ENCODE measurements at regions not wholly inside any gene's neighbourhood (a gene's known extent, or its start where the extent isn't known, plus 50 kb on each side); places are given as distances from the start of the nearest gene placed in this dataset.

- TF ChIP-seq BACH2 (CRISPR knock-in tag; IDR thresholded peaks at IDR 0.05; ENCODE audit: borderline replicate concordance) = no peak
- TF ChIP-seq ZC3H10 (CRISPR knock-in tag; IDR thresholded peaks at IDR 0.05) = no peak
These were observed 621.0 kb downstream of the PKHD1 start for GRCh38 chr6:51466427-51466826.

All from SK-N-SH treated with all-trans-retinoic acid at 6 μM for 48 hours (cell line).